Spleen (tissue), 7 donors: ENCODE measurements at regions not wholly inside any gene's neighbourhood (a gene's known extent, or its start where the extent isn't known, plus 50 kb on each side); places are given as distances from the start of the nearest gene placed in this dataset.

Experiments used
- CTCF ChIP-seq, 11 experiments: fragments of 200-600 bp in 7 of 11; fragments of 450-650 bp in 4 of 11; sonication (generic) in 4 of 11; IDR thresholded peaks in 8 of 11; conservative IDR thresholded peaks in 3 of 11; 1 replicate in 7 of 11; 2 replicates in 4 of 11; pipeline versions ENCODE4 v1.4.0 to v1.8.0; 2016 to 2021; ENCODE audit warnings: antibody characterized with exemption in 11 of 11, inconsistent platforms in 4 of 11, mild to moderate bottlenecking in 1 of 11
- POLR2A ChIP-seq, 3 donors: fragments of 450-650 bp; IDR thresholded peaks; one replicate each; pipeline ENCODE4 v1.5.1; 2017; ENCODE audit warnings: antibody characterized with exemption in 3 of 3, mild to moderate bottlenecking in 1 of 3
- POLR2AphosphoS5 ChIP-seq, 3 donors: sonication (generic); formaldehyde crosslinking; IDR thresholded peaks; one replicate each; pipeline ENCODE4 v1.5.1; 2017; ENCODE audit warnings: antibody characterized with exemption in 3 of 3
- donor health status: DM: no; HTN: no; CAD: no; lungs with moderate emphysema.
- donor health status: DM: no; HTN: no; CAD: no.
- donor health status: DM: no; HTN: no; CAD: no.

- TF ChIP-seq POLR2AphosphoS5 (IDR thresholded peaks at IDR 0.05) (no peak), POLR2A (IDR thresholded peaks at IDR 0.05) (no peak), CTCF (IDR thresholded peaks at IDR 0.05 in 8 of 11, conservative IDR thresholded peaks at IDR 0.05 in 3 of 11) (no peak)
Measured at GRCh38 chr21:28179136-28179535, 813.5 kb downstream of the LTN1 start.
